Endothelial cell of umbilical vein (primary cell): ENCODE measurements at regions not wholly inside any gene's neighbourhood (a gene's known extent, or its start where the extent isn't known, plus 50 kb on each side); places are given as distances from the start of the nearest gene placed in this dataset.

Source experiments
- BruUV-seq: library from RNA; stranded (reverse); fragments of 400-500 nt; replicated peaks from 2 replicates; lab custom pipeline; 2021; lab: Mats Ljungman, UMichigan
- CTCF ChIA-PET: fragments of 300-600, 350-600 bp; sonication (Branson Sonifier 250); formaldehyde crosslinking; loops from one replicate; lab custom pipeline; 2021; ENCODE audit warnings: antibody characterized with exemption, inconsistent platforms; lab: Charles Lee
- POLR2A ChIA-PET: fragments of 300-600, 350-600 bp; sonication (Branson Sonifier 250); formaldehyde crosslinking; loops from one replicate; lab custom pipeline; 2021; ENCODE audit warnings: antibody characterized with exemption, inconsistent platforms; lab: Charles Lee
- DNase-seq: peaks from one replicate; pipeline ENCODE4 v3.0.0-alpha.2; 2011; ENCODE audit warnings: low read depth, low spot score
- FAIRE-seq: peaks from 2 replicates; lab custom pipeline; 2011; peaks lifted over from hg19 to GRCh38; lab: Jason Lieb, UNC
- H2AFZ ChIP-seq: 2 replicates; pipeline ENCODE4 v1.6.0; 2012; ENCODE audit warnings: low read depth, low read length, control low read depth, inconsistent platforms
- H3K27ac ChIP-seq: 2 replicates; pipeline ENCODE4 v1.5.1; 2011; ENCODE audit warnings: low read depth, mild to moderate bottlenecking, control low read depth, low read length, moderate library complexity; ENCODE audit not compliant: insufficient read depth
- H3K27me3 ChIP-seq, 2 experiments: 2 replicates each; pipeline versions ENCODE4 v1.6.0 to v1.6.1; 2011; ENCODE audit warnings: low read length in 2 of 2, mixed read lengths in 1 of 2; ENCODE audit not compliant: control insufficient read depth in 2 of 2, insufficient read depth in 2 of 2
- H3K36me3 ChIP-seq, 2 experiments: 2 replicates in 1 of 2; 3 replicates in 1 of 2; pipeline ENCODE4 v1.5.1; 2011; ENCODE audit warnings: low read length in 2 of 2, mild to moderate bottlenecking in 1 of 2, moderate library complexity in 1 of 2; ENCODE audit not compliant: control insufficient read depth in 2 of 2, insufficient read depth in 2 of 2; ENCODE audit errors: extremely low read depth in 1 of 2
- H3K4me1 ChIP-seq: 3 replicates; pipeline ENCODE4 v1.5.1; 2011; ENCODE audit warnings: mild to moderate bottlenecking, low read length; ENCODE audit not compliant: control insufficient read depth, insufficient read depth; ENCODE audit errors: extremely low read depth
- H3K4me2 ChIP-seq: 2 replicates; pipeline ENCODE4 v1.6.1; 2011; ENCODE audit warnings: low read length, control low read depth, mixed read lengths; ENCODE audit not compliant: insufficient read depth
- H3K4me3 ChIP-seq, 3 experiments: fragments of 200-600 bp in 1 of 3; sonication (generic), shearing (Covaris generic) in 1 of 3; replicated peaks in 1 of 3; 2 replicates each; pipeline ENCODE4 v1.5.1; 2011 to 2016; ENCODE audit warnings: control low read depth in 3 of 3, low read length in 3 of 3, mild to moderate bottlenecking in 2 of 3, inconsistent platforms in 1 of 3, low read depth in 1 of 3, moderate library complexity in 1 of 3; ENCODE audit not compliant: insufficient read depth in 1 of 3
- H3K79me2 ChIP-seq: 2 replicates; pipeline ENCODE4 v1.6.0; 2012; ENCODE audit warnings: low read length, inconsistent platforms; ENCODE audit not compliant: control insufficient read depth, insufficient read depth
- H3K9ac ChIP-seq: replicated peaks from 2 replicates; pipeline ENCODE3; 2011; ENCODE audit warnings: low read length, control low read depth; ENCODE audit not compliant: insufficient read depth; ENCODE audit errors: extremely low read depth
- H3K9me1 ChIP-seq: replicated peaks from 3 replicates; pipeline ENCODE4 v1.6.0; 2011; ENCODE audit warnings: mild to moderate bottlenecking, low read length; ENCODE audit not compliant: control insufficient read depth, insufficient read depth; ENCODE audit errors: extremely low read depth
- H3K9me3 ChIP-seq: replicated peaks from 2 replicates; pipeline ENCODE4 v1.5.1; 2012; ENCODE audit warnings: low read length, inconsistent platforms; ENCODE audit not compliant: control insufficient read depth, insufficient read depth
- H4K20me1 ChIP-seq: replicated peaks from 2 replicates; pipeline ENCODE3; 2011; ENCODE audit warnings: mild to moderate bottlenecking, low read length; ENCODE audit not compliant: control insufficient read depth, insufficient read depth; ENCODE audit errors: extremely low read depth
- EZH2 ChIP-seq: IDR thresholded peaks from 2 replicates; pipeline ENCODE4 v1.6.1; 2012; ENCODE audit warnings: borderline replicate concordance, low read depth, mild to moderate bottlenecking, moderate library complexity, low read length, inconsistent platforms; ENCODE audit not compliant: severe bottlenecking
- FOS ChIP-seq: IDR thresholded peaks from 2 replicates; pipeline ENCODE4 v1.6.1; 2011; ENCODE audit warnings: mild to moderate bottlenecking, low read length, moderate library complexity, borderline replicate concordance; ENCODE audit not compliant: insufficient read depth
- GATA2 ChIP-seq: IDR thresholded peaks from 2 replicates; pipeline ENCODE4 v1.7.0; 2011; ENCODE audit warnings: low read depth, mild to moderate bottlenecking, moderate library complexity, mixed read lengths, low read length; ENCODE audit not compliant: insufficient read length, insufficient read depth
- JUN ChIP-seq: IDR thresholded peaks from 2 replicates; pipeline ENCODE4 v1.6.1; 2011; ENCODE audit warnings: borderline replicate concordance, low read depth; ENCODE audit not compliant: insufficient read length, insufficient read depth
- MYC ChIP-seq: IDR thresholded peaks from one replicate; pipeline ENCODE4 v1.6.1; 2011; ENCODE audit warnings: mild to moderate bottlenecking, low read depth, low read length
- POLR2A ChIP-seq: IDR thresholded peaks from 2 replicates; pipeline ENCODE4 v1.6.1; 2012; ENCODE audit warnings: low read depth, mild to moderate bottlenecking, control low read depth, low read length
- POLR2AphosphoS5 ChIP-seq: IDR thresholded peaks from 2 replicates; pipeline ENCODE4 v1.6.1; 2012; ENCODE audit warnings: low read depth, mild to moderate bottlenecking, control low read depth, low read length, moderate library complexity; ENCODE audit not compliant: insufficient read depth
- dilution Hi-C: fragments of 300-500 bp; cut with MboI; formaldehyde crosslinking; loops from one replicate; pipeline ENCODE4 v1.15.0; 2019; ENCODE audit warnings: low sequenced_read_pairs; ENCODE audit not compliant: extremely low pct_ligation_motif_present
- intact Hi-C: fragments of 100-400 bp; cut with micrococcal nuclease; formaldehyde crosslinking; loops from one replicate; pipeline ENCODE4 v1.10.0; 2022
- TF ChIP-seq, protein P1 (sequence below): IDR thresholded peaks from 2 replicates; pipeline ENCODE4 v1.6.1; 2011; ENCODE audit not compliant: insufficient read depth, insufficient read length
- TF ChIP-seq, protein P2 (sequence below), 2 donors: IDR thresholded peaks; 1 replicate in 1 of 2; 2 replicates in 1 of 2; pipeline ENCODE4 v1.5.1; 2011; ENCODE audit warnings: low read length in 2 of 2, mild to moderate bottlenecking in 2 of 2, moderate library complexity in 2 of 2, control low read depth in 1 of 2, inconsistent platforms in 1 of 2, low read depth in 1 of 2; ENCODE audit not compliant: insufficient read depth in 1 of 2; ENCODE audit errors: extremely low read depth in 1 of 2

DNA sequence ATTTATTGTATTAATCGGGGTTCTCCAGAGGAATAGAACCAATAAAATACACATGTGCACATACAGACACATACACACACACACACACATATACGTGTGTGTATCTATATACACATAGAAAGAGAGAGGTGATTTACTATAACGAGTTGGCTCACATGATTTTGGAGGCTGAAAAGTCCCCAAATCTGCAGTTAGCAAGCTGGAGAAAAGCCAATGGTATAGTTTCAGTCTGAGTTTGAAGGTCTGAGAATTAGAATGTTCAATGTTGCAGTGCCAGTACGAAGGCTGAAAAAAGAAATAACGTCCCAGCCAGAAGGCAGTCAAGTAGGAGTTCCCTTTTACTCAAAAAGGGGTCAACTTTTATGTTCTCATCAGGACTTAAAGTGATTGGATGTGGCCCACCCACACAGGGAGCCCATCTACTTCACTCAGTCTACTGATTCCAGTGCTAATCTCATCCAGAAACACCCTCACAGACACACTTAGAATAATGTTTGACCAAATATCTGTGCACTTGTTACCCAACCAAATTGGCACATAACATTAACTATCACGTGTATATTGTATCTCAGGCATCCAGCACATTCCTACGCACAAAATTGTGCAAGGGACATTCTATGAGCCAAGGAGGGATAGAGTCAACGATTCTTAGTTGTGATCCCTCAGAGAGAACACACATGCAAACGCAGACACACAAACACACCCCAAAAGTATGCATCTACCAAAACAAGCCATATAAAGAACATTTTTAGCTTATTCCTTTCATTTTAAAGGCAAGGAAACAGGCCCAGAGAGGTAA, 195.5 kb upstream of the DUSP10 start:
- TF ChIP-seq, protein P1, sequence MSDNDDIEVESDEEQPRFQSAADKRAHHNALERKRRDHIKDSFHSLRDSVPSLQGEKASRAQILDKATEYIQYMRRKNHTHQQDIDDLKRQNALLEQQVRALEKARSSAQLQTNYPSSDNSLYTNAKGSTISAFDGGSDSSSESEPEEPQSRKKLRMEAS = no peak
- TF ChIP-seq GATA2 (no peak), MYC (no peak), EZH2 (no peak), JUN (no peak), FOS (no peak)
- BruUV-seq = no TSS peak

DNA sequence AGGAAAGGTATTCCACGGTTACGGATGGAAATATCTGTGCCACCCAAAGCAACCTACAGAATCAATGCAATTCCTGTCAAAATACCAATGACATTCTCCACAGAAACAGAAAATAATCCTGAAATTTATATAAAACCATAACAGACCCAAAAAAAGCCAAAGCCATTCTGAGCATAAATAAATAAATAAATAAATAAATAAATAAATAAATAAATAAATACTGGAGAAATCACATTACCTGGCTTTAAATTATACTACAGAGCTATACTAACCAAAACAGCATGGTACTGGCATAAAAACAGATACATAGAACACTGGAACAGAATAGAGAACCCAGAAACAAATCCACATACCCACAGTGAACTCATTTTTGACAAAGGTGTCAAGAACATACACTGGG, 191.9 kb upstream of the DUSP10 start:
- ChIA-PET POLR2A (no interaction called here), CTCF (no interaction called here)
- intact Hi-C loops (no loop called here), dilution Hi-C loops (no loop called here)
- DNase-seq = no peak
- no peak for FAIRE-seq
- no peak overlapping the region for H2AFZ ChIP-seq
- H3K27me3 ChIP-seq = no peaks in the 10 kb centered on the region
- H3K27ac ChIP-seq = no peak overlapping the region
- BruUV-seq = no TSS peak
- no peak overlapping the region for H3K9ac ChIP-seq
- H3K4me1 ChIP-seq = no peaks in the 10 kb centered on the region
- H3K4me2 ChIP-seq = no peak overlapping the region
- no peaks in the 10 kb centered on the region for H3K36me3 ChIP-seq
- no peaks in the 10 kb centered on the region for H4K20me1 ChIP-seq
- no peaks in the 10 kb centered on the region for H3K9me1 ChIP-seq
- no peak overlapping the region for H3K4me3 ChIP-seq
- H3K79me2 ChIP-seq = no peaks in the 10 kb centered on the region
- TF ChIP-seq POLR2A (no peak), EZH2 (no peak), GATA2 (no peak), FOS (no peak), POLR2AphosphoS5 (no peak), JUN (no peak), MYC (no peak)
- TF ChIP-seq, protein P1 = no peak
- TF ChIP-seq, protein P2, sequence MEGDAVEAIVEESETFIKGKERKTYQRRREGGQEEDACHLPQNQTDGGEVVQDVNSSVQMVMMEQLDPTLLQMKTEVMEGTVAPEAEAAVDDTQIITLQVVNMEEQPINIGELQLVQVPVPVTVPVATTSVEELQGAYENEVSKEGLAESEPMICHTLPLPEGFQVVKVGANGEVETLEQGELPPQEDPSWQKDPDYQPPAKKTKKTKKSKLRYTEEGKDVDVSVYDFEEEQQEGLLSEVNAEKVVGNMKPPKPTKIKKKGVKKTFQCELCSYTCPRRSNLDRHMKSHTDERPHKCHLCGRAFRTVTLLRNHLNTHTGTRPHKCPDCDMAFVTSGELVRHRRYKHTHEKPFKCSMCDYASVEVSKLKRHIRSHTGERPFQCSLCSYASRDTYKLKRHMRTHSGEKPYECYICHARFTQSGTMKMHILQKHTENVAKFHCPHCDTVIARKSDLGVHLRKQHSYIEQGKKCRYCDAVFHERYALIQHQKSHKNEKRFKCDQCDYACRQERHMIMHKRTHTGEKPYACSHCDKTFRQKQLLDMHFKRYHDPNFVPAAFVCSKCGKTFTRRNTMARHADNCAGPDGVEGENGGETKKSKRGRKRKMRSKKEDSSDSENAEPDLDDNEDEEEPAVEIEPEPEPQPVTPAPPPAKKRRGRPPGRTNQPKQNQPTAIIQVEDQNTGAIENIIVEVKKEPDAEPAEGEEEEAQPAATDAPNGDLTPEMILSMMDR (IDR thresholded peaks at IDR 0.05; ENCODE audit: extremely low read depth in 1 of 2, insufficient read depth in 1 of 2, low read depth in 1 of 2, low read length in 2 of 2) = no peak
- no peaks in the 10 kb centered on the region for H3K9me3 ChIP-seq

More for the DNA sequence above, 195.5 kb upstream of the DUSP10 start:
- POLR2A ChIA-PET = no interaction called here
- FAIRE-seq (no peak), DNase-seq (no peak)
- Histone ChIP-seq H3K9me1 (no peaks in the 10 kb centered on the region), H3K27me3 (no peaks in the 10 kb centered on the region), H3K79me2 (no peaks in the 10 kb centered on the region), H3K9me3 (no peaks in the 10 kb centered on the region), H2AFZ (no peak overlapping the region), H3K4me1 (no peaks in the 10 kb centered on the region), H3K36me3 (no peaks in the 10 kb centered on the region), H3K4me3 (no peak overlapping the region), H3K27ac (no peak overlapping the region), H4K20me1 (no peaks in the 10 kb centered on the region), H3K4me2 (no peak overlapping the region), H3K9ac (no peak overlapping the region)
- dilution Hi-C loops (no loop called here), intact Hi-C loops (no loop called here)
- CTCF ChIA-PET = no interaction called here
